GM12878 (cell line): ENCODE measurements at regions not wholly inside any gene's neighbourhood (a gene's known extent, or its start where the extent isn't known, plus 50 kb on each side); places are given as distances from the start of the nearest gene placed in this dataset.

Experiments
- ELK1 ChIP-seq: IDR thresholded peaks from 2 replicates; pipeline ENCODE4 v1.6.1; 2012; ENCODE audit warnings: low read depth, low read length, improper control_type of control experiment
- FOS ChIP-seq: IDR thresholded peaks from 3 replicates; pipeline ENCODE4 v1.6.1; 2011; ENCODE audit warnings: borderline replicate concordance; ENCODE audit not compliant: insufficient read length; ENCODE audit errors: extremely low read depth
- HDAC6 ChIP-seq: fragments of 200-600 bp; sonication (generic); IDR thresholded peaks from one replicate; pipeline ENCODE4 v1.8.0; 2017; ENCODE audit warnings: antibody characterized with exemption; ENCODE audit not compliant: unreplicated experiment
- NR2C2 ChIP-seq: IDR thresholded peaks from 2 replicates; pipeline ENCODE4 v1.6.1; 2011; ENCODE audit warnings: borderline replicate concordance, low read depth; ENCODE audit not compliant: control insufficient read depth, insufficient read length
- PML ChIP-seq: IDR thresholded peaks from 2 replicates; pipeline ENCODE4 v1.6.1; 2012; ENCODE audit warnings: low read length, inconsistent platforms
- SIN3A ChIP-seq: IDR thresholded peaks from 2 replicates; pipeline ENCODE4 v1.6.1; 2012; ENCODE audit warnings: low read depth, low read length, improper control_type of control experiment
- USF1 ChIP-seq: IDR thresholded peaks from 2 replicates; pipeline ENCODE4 v1.6.1; 2011; ENCODE audit warnings: borderline replicate concordance, low read depth, mild to moderate bottlenecking, moderate library complexity, mixed read lengths, low read length; ENCODE audit not compliant: insufficient read depth; ENCODE audit errors: extremely low read length
- ZBTB11 ChIP-seq: fragments of 450-650 bp; formaldehyde crosslinking; IDR thresholded peaks from 2 replicates; pipeline ENCODE4 v1.5.0; 2022; ENCODE audit warnings: mild to moderate bottlenecking, missing genetic modification characterization

GRCh38 chr19:30742406-30742938 is 370.3 kb downstream of the ZNF536 start (continued):
- TF ChIP-seq ZBTB11 (CRISPR knock-in tag): no peak
- no peak for TF ChIP-seq PML
- TF ChIP-seq NR2C2: no peak
- TF ChIP-seq HDAC6: no peak
- TF ChIP-seq USF1: no peak
- no peak for TF ChIP-seq FOS
- no peak for TF ChIP-seq SIN3A
- no peak for TF ChIP-seq ELK1
